ENCODE measurements at regions not wholly inside any gene's neighbourhood (a gene's known extent, or its start where the extent isn't known, plus 50 kb on each side); places are given as distances from the start of the nearest gene placed in this dataset.
"Not testable (repeated sequence)": the region's sequence is repeated elsewhere in the genome, so short reads cannot be mapped to it uniquely, and the experiment has no call there.

- H3K36me3 ChIP-seq (ENCODE audit: insufficient read depth, low read length); H3K4me1 ChIP-seq (ENCODE audit: control insufficient read depth, insufficient read depth, low read length, unreplicated experiment); H3K79me2 ChIP-seq (ENCODE audit: control insufficient read depth, insufficient read depth, low read length, unreplicated experiment); H3K27me3 ChIP-seq (ENCODE audit: insufficient read depth, low read length); H2AFZ ChIP-seq (ENCODE audit: low read length, unreplicated experiment); H3K4me3 ChIP-seq (ENCODE audit: low read depth, low read length); H3K27ac ChIP-seq (ENCODE audit: low read depth, low read length): not testable (repeated sequence)
These were observed 56.2 kb upstream of the TFPI start for GRCh38 chr2:187610450-187610849.

GRCh38 chr2:187612857-187613256, 58.6 kb upstream of the TFPI start:
- H3K79me2 ChIP-seq (ENCODE audit: control insufficient read depth, insufficient read depth, low read length, unreplicated experiment), result no peaks in the 10 kb centered on the region
- H2AFZ ChIP-seq (ENCODE audit: low read length, unreplicated experiment), result no peak overlapping the region
- no peaks in the 10 kb centered on the region for H3K4me1 ChIP-seq (ENCODE audit: control insufficient read depth, insufficient read depth, low read length, unreplicated experiment)
- H3K27ac ChIP-seq (ENCODE audit: low read depth, low read length), result no peak overlapping the region
- no peaks in the 10 kb centered on the region for H3K36me3 ChIP-seq (ENCODE audit: insufficient read depth, low read length)
- no peaks in the 10 kb centered on the region for H3K27me3 ChIP-seq (ENCODE audit: insufficient read depth, low read length)
- no peak overlapping the region for H3K4me3 ChIP-seq (ENCODE audit: low read depth, low read length)

GRCh38 chr2:187614756-187615155, 60.5 kb upstream of the TFPI start:
- Histone ChIP-seq H2AFZ (ENCODE audit: low read length, unreplicated experiment) (no peak overlapping the region), H3K36me3 (ENCODE audit: insufficient read depth, low read length) (no peaks in the 10 kb centered on the region), H3K27me3 (ENCODE audit: insufficient read depth, low read length) (no peaks in the 10 kb centered on the region), H3K4me1 (ENCODE audit: control insufficient read depth, insufficient read depth, low read length, unreplicated experiment) (peaks cover 2% of the 10 kb centered on the region), H3K27ac (ENCODE audit: low read depth, low read length) (no peak overlapping the region), H3K4me3 (ENCODE audit: low read depth, low read length) (no peak overlapping the region), H3K79me2 (ENCODE audit: control insufficient read depth, insufficient read depth, low read length, unreplicated experiment) (no peaks in the 10 kb centered on the region)

- H3K79me2 ChIP-seq (ENCODE audit: control insufficient read depth, insufficient read depth, low read length, unreplicated experiment), result no peaks in the 10 kb centered on the region
- H3K27me3 ChIP-seq (ENCODE audit: insufficient read depth, low read length), result no peaks in the 10 kb centered on the region
- H3K4me3 ChIP-seq (ENCODE audit: low read depth, low read length), result no peak overlapping the region
- H3K27ac ChIP-seq (ENCODE audit: low read depth, low read length), result no peak overlapping the region
- peaks cover 2% of the 10 kb centered on the region for H3K4me1 ChIP-seq (ENCODE audit: control insufficient read depth, insufficient read depth, low read length, unreplicated experiment)
- H3K36me3 ChIP-seq (ENCODE audit: insufficient read depth, low read length), result no peaks in the 10 kb centered on the region
- H2AFZ ChIP-seq (ENCODE audit: low read length, unreplicated experiment), result no peak overlapping the region
These were observed 61.1 kb upstream of the TFPI start for GRCh38 chr2:187615364-187615763.

- no peak overlapping the region for H2AFZ ChIP-seq (ENCODE audit: low read length, unreplicated experiment)
- no peaks in the 10 kb centered on the region for H3K36me3 ChIP-seq (ENCODE audit: insufficient read depth, low read length)
- H3K27ac ChIP-seq (ENCODE audit: low read depth, low read length), result no peak overlapping the region
- no peak overlapping the region for H3K4me3 ChIP-seq (ENCODE audit: low read depth, low read length)
- no peaks in the 10 kb centered on the region for H3K79me2 ChIP-seq (ENCODE audit: control insufficient read depth, insufficient read depth, low read length, unreplicated experiment)
- peaks cover 2% of the 10 kb centered on the region for H3K4me1 ChIP-seq (ENCODE audit: control insufficient read depth, insufficient read depth, low read length, unreplicated experiment)
- no peaks in the 10 kb centered on the region for H3K27me3 ChIP-seq (ENCODE audit: insufficient read depth, low read length)
These were observed 61.7 kb upstream of the TFPI start for GRCh38 chr2:187615902-187616301.

- Histone ChIP-seq H3K27ac (ENCODE audit: low read depth, low read length) (no peak overlapping the region), H3K4me3 (ENCODE audit: low read depth, low read length) (no peak overlapping the region), H3K36me3 (ENCODE audit: insufficient read depth, low read length) (no peaks in the 10 kb centered on the region), H3K79me2 (ENCODE audit: control insufficient read depth, insufficient read depth, low read length, unreplicated experiment) (no peaks in the 10 kb centered on the region), H3K4me1 (ENCODE audit: control insufficient read depth, insufficient read depth, low read length, unreplicated experiment) (peaks cover 2% of the 10 kb centered on the region), H3K27me3 (ENCODE audit: insufficient read depth, low read length) (no peaks in the 10 kb centered on the region), H2AFZ (ENCODE audit: low read length, unreplicated experiment) (no peak overlapping the region)
These were observed 62.9 kb upstream of the TFPI start for GRCh38 chr2:187617120-187617519.

- no peak overlapping the region for H3K27ac ChIP-seq (ENCODE audit: low read depth, low read length)
- H3K36me3 ChIP-seq (ENCODE audit: insufficient read depth, low read length), result no peaks in the 10 kb centered on the region
- no peak overlapping the region for H3K4me3 ChIP-seq (ENCODE audit: low read depth, low read length)
- peaks cover 2% of the 10 kb centered on the region for H3K4me1 ChIP-seq (ENCODE audit: control insufficient read depth, insufficient read depth, low read length, unreplicated experiment)
- no peaks in the 10 kb centered on the region for H3K79me2 ChIP-seq (ENCODE audit: control insufficient read depth, insufficient read depth, low read length, unreplicated experiment)
- H2AFZ ChIP-seq (ENCODE audit: low read length, unreplicated experiment), result no peak overlapping the region
- H3K27me3 ChIP-seq (ENCODE audit: insufficient read depth, low read length), result no peaks in the 10 kb centered on the region
These were observed 63.7 kb upstream of the TFPI start for GRCh38 chr2:187617905-187618304.

GRCh38 chr2:187618813-187619212, 64.6 kb upstream of the TFPI start:
- Histone ChIP-seq H3K27ac (ENCODE audit: low read depth, low read length) (no peak overlapping the region), H3K79me2 (ENCODE audit: control insufficient read depth, insufficient read depth, low read length, unreplicated experiment) (no peaks in the 10 kb centered on the region), H2AFZ (ENCODE audit: low read length, unreplicated experiment) (no peak overlapping the region), H3K4me1 (ENCODE audit: control insufficient read depth, insufficient read depth, low read length, unreplicated experiment) (peaks cover 2% of the 10 kb centered on the region), H3K27me3 (ENCODE audit: insufficient read depth, low read length) (no peaks in the 10 kb centered on the region), H3K4me3 (ENCODE audit: low read depth, low read length) (no peak overlapping the region), H3K36me3 (ENCODE audit: insufficient read depth, low read length) (no peaks in the 10 kb centered on the region)

GRCh38 chr2:187627153-187627552, 72.9 kb upstream of the TFPI start:
- H3K27ac ChIP-seq (ENCODE audit: low read depth, low read length), result no peak overlapping the region
- no peaks in the 10 kb centered on the region for H3K4me1 ChIP-seq (ENCODE audit: control insufficient read depth, insufficient read depth, low read length, unreplicated experiment)
- no peaks in the 10 kb centered on the region for H3K79me2 ChIP-seq (ENCODE audit: control insufficient read depth, insufficient read depth, low read length, unreplicated experiment)
- no peaks in the 10 kb centered on the region for H3K36me3 ChIP-seq (ENCODE audit: insufficient read depth, low read length)
- no peaks in the 10 kb centered on the region for H3K27me3 ChIP-seq (ENCODE audit: insufficient read depth, low read length)
- H3K4me3 ChIP-seq (ENCODE audit: low read depth, low read length), result no peak overlapping the region
- H2AFZ ChIP-seq (ENCODE audit: low read length, unreplicated experiment), result no peak overlapping the region

GRCh38 chr2:187636731-187637391, 82.6 kb upstream of the TFPI start:
- H3K27ac ChIP-seq (ENCODE audit: low read depth, low read length); H3K4me1 ChIP-seq (ENCODE audit: control insufficient read depth, insufficient read depth, low read length, unreplicated experiment); H2AFZ ChIP-seq (ENCODE audit: low read length, unreplicated experiment); H3K27me3 ChIP-seq (ENCODE audit: insufficient read depth, low read length); H3K4me3 ChIP-seq (ENCODE audit: low read depth, low read length); H3K36me3 ChIP-seq (ENCODE audit: insufficient read depth, low read length); H3K79me2 ChIP-seq (ENCODE audit: control insufficient read depth, insufficient read depth, low read length, unreplicated experiment): not testable (repeated sequence)

- not testable (repeated sequence) for H3K27me3 ChIP-seq (ENCODE audit: insufficient read depth, low read length); H3K4me1 ChIP-seq (ENCODE audit: control insufficient read depth, insufficient read depth, low read length, unreplicated experiment); H3K27ac ChIP-seq (ENCODE audit: low read depth, low read length); H2AFZ ChIP-seq (ENCODE audit: low read length, unreplicated experiment); H3K79me2 ChIP-seq (ENCODE audit: control insufficient read depth, insufficient read depth, low read length, unreplicated experiment); H3K36me3 ChIP-seq (ENCODE audit: insufficient read depth, low read length); H3K4me3 ChIP-seq (ENCODE audit: low read depth, low read length)
These were observed 83.1 kb upstream of the TFPI start for GRCh38 chr2:187637392-187637740.

Data from ACC112 (cell line).